Peyer's patch (tissue), 4 donors: ENCODE measurements at regions not wholly inside any gene's neighbourhood (a gene's known extent, or its start where the extent isn't known, plus 50 kb on each side); places are given as distances from the start of the nearest gene placed in this dataset.

Experiments
- POLR2A ChIP-seq, 2 donors: fragments of 450-650 bp; IDR thresholded peaks; one replicate each; pipeline ENCODE4 v1.5.1; 2017; ENCODE audit warnings: antibody characterized with exemption in 2 of 2, mild to moderate bottlenecking in 2 of 2, moderate library complexity in 2 of 2
- TF ChIP-seq, protein P1 (sequence below), 6 experiments: fragments of 450-650 bp in 4 of 6; fragments of 200-600 bp in 2 of 6; sonication (generic) in 1 of 6; IDR thresholded peaks; one replicate each; pipeline ENCODE4 v1.5.1; 2017 to 2019; ENCODE audit warnings: antibody characterized with exemption in 6 of 6, mild to moderate bottlenecking in 3 of 6, moderate library complexity in 1 of 6

DNA sequence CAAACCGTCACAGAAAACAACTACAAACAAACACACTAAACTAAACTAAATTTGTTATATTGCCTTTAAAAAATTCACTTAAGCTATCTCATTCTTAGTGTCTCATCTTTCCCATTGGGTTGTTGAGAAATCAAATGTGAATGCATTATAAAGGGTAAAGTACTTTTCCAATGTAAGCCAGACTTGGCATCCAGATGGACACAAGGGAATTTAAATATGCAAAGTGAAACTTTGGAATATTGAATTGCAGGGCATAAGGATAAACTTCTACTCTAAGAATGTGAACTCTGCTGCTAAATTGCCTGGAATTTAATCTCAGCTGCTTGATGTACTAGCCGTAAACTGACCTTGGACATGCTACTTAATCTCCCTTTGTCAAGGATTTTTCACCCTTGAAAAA, 1554.6 kb downstream of the CDH8 start:
- TF ChIP-seq, protein P1, sequence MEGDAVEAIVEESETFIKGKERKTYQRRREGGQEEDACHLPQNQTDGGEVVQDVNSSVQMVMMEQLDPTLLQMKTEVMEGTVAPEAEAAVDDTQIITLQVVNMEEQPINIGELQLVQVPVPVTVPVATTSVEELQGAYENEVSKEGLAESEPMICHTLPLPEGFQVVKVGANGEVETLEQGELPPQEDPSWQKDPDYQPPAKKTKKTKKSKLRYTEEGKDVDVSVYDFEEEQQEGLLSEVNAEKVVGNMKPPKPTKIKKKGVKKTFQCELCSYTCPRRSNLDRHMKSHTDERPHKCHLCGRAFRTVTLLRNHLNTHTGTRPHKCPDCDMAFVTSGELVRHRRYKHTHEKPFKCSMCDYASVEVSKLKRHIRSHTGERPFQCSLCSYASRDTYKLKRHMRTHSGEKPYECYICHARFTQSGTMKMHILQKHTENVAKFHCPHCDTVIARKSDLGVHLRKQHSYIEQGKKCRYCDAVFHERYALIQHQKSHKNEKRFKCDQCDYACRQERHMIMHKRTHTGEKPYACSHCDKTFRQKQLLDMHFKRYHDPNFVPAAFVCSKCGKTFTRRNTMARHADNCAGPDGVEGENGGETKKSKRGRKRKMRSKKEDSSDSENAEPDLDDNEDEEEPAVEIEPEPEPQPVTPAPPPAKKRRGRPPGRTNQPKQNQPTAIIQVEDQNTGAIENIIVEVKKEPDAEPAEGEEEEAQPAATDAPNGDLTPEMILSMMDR (IDR thresholded peaks at IDR 0.05): no peak
- TF ChIP-seq POLR2A (IDR thresholded peaks at IDR 0.05): no peak
